ENCODE measurements at regions not wholly inside any gene's neighbourhood (a gene's known extent, or its start where the extent isn't known, plus 50 kb on each side); places are given as distances from the start of the nearest gene placed in this dataset.

- TF ChIP-seq CTCF (IDR thresholded peaks at IDR 0.05) (no peak), POLR2A (IDR thresholded peaks at IDR 0.05) (no peak)
These were observed 1287.6 kb downstream of the EFNB2 start for GRCh38 chr13:105247830-105248229.
